T-helper 2 cell treated with Interferon-gamma antibody and Interleukin-4, amounts not matched to agents 100 ng/mL and 5 ng/mL, for 36 hours (primary cell): ENCODE measurements at regions not wholly inside any gene's neighbourhood (a gene's known extent, or its start where the extent isn't known, plus 50 kb on each side); places are given as distances from the start of the nearest gene placed in this dataset.
"Not testable (repeated sequence)": the region's sequence is repeated elsewhere in the genome, so short reads cannot be mapped to it uniquely, and the experiment has no call there.

Experiments used
- intact Hi-C: fragments of 100-400 bp; cut with micrococcal nuclease; formaldehyde crosslinking; loops from one replicate; pipeline ENCODE4 v1.15.1; 2023

DNA sequence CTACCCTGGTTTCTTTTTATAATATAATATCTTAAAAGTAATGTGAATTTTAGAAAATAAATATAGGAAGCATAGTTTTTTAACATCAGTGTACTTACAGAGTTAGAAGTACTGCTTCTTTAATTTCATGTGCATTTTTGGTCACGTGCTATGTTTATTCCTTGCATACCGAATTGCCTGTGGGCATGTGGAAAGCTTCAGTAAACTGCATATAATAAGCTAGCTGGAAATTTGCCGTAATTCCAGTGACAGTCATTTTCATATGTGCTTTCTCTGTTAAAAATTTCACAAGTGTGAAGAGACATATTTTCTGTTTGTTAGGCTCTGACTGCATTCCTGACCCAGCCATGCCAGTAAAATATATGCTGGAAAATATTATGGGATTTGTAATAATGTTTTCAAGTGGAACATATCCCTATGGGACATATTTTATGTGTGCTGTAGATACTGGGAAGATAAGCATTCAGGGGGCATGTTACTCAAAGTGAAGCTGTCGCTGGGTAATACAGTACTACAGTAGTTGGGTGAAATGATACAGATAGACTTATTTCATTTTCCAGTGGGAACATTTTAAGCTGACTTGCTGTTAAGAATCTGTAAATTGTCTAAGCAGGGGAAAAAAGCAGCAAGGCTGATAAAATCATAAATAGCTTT lies 616.7 kb downstream of the FRK start:
- intact Hi-C loops = no loop called here

GRCh38 chr6:115442323-115442722 lies 618.4 kb downstream of the FRK start:
- intact Hi-C loops = no loop called here

DNA sequence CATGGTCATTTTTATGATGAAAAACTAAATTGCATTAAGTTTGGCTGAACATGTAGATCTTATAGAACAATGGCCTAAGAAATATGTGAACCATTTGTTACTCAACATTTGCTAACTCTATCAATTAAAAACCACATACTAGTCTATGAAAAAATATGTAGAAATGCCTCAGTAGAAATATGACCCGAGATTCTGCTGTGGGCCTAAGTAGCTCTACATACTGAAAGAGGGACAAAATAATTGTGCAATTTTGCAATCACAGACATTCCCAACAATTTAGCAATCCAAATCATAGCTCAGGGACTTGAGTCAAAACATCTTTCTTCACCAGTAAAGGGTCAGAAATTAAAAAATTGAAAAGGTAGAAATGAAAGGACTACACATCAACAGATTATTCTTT lies 619.0 kb downstream of the FRK start:
- intact Hi-C loops = no loop called here

GRCh38 chr6:115415378-115415777 lies 645.3 kb downstream of the FRK start:
- intact Hi-C loops = no loop called here

- intact Hi-C loops = not testable (repeated sequence)
These were observed 645.8 kb downstream of the FRK start for GRCh38 chr6:115414916-115415315.

- intact Hi-C loops = no loop called here
These were observed 648.9 kb downstream of the FRK start for GRCh38 chr6:115411756-115412155.

DNA sequence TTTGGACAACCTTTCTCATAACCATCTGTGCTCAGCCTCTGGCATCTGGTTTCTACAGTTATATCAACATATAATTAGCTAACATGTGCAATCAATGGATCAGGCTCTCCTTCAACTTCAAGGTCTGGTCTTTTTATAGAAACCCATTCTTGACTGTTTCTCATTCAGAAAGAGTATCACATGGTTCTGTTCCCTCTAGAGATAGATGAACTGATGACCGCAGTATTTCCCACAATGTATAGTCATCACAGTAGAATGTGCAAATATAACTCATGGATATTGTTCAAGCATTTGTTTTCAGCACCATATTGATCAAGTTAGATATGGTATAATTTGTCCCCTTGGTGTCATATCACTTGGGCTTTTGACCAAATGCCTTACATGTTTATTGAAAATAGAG lies 656.2 kb downstream of the FRK start:
- intact Hi-C loops = no loop called here

DNA sequence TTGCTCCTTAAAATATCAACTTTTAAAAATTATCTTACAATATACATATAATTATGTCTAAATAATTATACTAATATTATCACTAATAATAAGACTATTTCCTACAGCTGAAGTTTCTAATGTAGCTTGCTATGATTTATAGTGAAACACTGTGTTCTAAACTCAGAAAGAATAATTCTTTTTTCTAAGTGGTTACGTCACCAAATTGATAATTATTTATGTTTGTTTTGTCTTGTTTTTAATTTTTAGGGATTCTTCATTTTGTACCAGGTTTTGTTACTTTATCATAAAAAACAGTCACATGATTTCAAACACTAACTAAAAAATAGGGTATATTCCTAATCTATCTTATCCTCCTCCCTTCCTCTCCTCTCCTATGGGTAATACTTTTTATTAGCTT lies 662.1 kb downstream of the FRK start:
- intact Hi-C loops = no loop called here

DNA sequence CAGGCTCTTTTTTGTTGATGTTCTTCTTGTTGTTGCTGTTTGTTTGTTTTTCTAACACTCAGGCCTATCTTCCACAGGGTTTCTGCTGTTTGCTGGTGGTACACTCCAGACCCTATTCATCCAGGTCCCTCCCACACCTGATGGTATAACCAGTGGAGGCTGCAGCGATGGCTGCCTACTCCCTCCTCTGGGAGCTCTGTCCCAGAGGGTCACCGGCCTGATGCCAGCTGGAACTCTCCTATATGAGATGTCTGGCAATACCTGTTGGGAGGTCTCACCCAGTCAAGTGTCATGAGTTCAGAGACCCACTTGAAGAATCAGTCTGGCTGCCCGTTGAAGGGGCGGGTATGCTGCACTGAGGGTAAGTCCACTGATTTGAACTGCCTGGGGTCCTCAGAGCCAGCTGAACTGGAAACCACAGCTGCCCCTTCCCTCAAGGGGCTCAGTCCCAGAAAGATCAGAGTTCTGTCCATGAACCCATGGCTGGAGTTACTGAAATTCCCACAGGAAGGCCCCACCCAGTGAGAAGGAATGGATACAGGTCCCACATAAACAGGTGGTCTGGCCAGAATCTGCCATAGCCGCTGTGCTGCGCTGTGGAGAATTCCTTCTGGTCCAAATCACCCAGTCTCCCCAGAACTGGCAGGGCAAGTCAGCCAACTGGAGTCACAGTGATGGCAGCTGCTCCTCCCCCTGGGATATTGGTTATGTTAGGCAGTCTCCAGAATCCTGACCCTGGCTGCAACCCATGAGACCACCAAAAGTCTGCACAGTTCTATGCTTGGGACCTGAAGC lies 664.4 kb downstream of the FRK start:
- intact Hi-C loops = no loop called here

DNA sequence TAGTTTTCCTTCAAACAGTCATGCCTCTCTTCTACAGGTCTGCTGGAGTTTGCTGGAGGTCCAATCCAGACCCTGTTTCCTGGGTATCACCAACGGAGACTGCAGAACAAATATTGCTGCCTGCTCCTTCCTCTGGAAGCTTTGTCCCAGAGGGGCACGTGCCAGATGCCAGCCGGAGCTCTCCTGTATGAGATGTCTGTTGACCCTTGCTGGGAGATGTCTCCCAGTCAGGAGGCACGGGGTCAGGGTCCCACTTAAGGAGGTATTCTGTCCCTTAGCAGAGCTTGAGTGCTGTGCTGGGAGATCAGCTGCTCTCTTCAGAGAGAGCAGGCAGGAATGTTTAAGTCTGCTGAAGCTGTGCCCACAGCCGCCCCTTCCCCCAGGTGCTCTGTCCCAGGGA lies 666.9 kb downstream of the FRK start:
- intact Hi-C loops = no loop called here

DNA sequence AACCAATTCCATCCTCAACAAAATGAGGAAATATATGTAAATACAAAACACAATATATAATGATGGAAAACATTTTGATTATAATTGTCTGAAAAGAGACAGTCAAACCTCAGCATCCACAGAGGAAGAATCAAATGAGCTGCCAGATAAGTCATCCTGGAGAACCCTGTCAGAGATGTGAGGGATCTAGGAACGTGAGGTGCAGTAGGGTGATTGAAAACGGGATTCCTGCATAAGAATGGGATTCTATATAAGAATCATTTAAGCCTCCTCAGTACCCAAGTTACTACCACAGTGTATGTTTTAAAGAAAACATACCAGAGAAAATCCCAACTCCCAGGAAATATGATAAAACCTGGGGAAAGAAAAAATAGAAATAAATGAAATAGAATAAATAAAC lies 690.5 kb downstream of the FRK start:
- intact Hi-C loops = no loop called here

GRCh38 chr6:115365783-115366182 lies 694.9 kb downstream of the FRK start:
- intact Hi-C loops = no loop called here

DNA sequence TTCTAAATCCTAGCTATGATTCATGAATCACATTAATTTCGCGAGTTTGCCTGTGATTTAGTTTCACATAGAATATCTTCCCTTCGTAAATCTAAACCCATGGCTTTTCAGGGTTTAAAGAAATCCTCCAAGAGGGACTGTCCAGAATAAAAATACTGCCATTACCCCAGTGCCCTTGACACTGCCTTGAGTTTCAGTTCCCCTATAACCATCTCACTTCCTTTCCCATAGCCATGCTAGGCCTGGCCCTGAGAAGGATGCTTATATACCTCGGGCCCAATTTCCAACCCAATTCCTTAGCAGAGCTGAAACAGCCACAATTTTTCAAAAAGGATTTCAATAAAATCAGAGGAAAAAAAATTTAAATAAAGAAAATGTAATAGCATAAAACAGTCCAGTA lies 697.3 kb downstream of the FRK start:
- intact Hi-C loops = no loop called here

DNA sequence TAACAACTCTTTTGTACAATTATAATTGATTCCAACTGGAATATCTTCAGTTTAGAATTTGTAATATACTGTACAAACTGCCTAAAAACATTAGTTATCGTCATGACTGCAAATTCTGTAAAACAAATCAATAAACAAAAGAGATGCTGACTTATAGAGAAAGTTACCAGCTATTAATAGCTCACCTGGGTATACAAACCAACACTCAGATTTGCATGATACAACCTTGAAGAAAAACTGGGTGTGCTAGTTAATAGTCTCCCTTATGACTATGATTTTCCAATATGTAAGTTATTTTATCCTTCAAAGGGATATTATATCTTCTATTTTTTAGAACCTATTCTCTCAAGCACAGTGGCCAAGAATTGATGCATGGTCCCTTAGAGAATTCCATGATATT lies 698.5 kb downstream of the FRK start:
- intact Hi-C loops = no loop called here

DNA sequence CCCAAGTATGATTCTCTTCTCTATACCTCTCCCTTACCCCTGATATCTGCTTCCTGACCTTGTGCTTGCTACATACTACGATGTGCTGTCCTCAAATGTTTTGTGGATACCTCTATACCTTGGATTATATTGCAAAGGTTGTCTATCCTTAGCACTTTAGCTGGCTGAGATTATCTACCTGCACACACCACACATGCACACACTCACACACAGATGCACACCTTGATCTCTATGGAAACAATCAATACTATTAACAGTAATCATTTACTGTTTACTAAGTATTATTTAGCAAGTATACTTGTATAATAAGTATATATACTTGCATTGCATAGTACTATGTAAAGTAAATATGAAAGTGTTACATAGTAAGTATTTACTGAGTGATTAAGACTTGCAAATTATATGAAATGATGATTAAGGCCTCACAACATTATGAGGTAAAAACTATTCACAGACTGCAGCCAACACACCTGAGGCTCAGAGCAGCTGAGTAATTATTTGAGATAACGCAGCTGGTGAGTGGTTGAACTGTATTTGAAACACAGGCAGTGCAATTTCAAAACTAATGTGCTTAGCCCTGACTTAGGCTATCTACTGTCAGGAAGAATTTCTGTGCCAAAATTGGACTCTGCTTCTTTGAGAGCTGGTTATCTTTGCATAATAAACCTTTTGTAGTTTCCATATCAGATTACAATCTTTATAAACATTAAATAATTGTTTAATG lies 699.9 kb downstream of the FRK start:
- intact Hi-C loops = no loop called here

DNA sequence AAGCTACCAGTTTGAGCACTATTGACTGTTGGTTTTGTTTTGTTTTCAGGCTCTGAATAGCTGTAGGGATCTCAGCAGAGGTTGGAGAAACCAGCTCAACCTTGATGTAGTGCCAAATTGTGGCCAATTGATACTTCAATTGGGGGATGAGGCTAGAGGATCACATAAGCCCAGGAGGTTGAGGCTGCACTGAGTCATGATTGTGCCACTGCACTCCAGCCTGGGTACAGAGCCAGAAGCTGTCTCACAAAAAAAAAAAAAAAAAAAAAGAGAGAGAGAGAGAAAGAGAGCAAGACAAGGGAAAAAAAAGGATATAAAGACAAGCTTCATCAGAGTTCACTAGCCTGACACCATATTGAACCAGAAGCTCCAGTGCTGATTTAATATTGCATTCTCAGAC lies 702.1 kb downstream of the FRK start:
- intact Hi-C loops = no loop called here

DNA sequence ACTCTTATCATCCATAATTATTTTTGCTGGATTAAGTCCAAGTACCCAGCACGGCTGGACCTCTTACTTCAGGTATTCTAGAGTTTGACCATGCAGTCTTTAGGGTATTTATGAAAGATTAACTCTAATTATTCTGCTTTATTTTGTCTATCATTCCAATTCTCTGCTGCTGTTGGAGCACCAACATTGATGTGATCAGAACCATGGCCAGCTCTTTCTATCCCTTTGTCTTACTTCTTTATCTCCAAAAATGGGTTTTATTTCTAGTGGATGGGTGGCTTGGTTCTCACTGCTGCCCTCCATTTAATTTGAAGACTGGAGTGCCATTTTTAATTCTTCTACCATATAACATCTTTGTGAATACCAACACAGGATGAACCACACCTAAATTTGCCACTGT lies 704.3 kb downstream of the FRK start:
- intact Hi-C loops = no loop called here

DNA sequence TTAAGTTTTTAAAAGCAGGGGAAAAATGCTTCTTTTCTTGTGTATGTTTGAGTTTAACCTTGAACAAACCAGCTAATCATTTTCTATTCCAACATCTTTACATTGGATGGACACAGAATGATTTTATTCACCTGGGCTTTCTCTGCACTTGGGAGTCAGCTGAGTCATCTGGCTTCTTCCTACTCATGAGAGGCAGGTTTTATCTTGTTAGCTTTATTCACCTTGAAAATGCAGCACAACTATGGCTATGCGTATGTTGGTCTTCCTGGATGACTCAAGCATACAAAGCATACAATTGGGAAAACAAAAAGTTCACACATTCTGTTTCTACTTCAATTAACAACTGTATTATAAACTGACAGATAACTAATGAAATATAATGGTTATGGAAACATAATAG lies 737.7 kb downstream of the FRK start:
- intact Hi-C loops = no loop called here

- intact Hi-C loops = no loop called here
These were observed 740.9 kb downstream of the FRK start for GRCh38 chr6:115319823-115320222.

- intact Hi-C loops = no loop called here
These were observed 750.5 kb downstream of the FRK start for GRCh38 chr6:115310156-115310555.

- intact Hi-C loops = no loop called here
These were observed 758.0 kb downstream of the FRK start for GRCh38 chr6:115302731-115303130.

- intact Hi-C loops = no loop called here
These were observed 773.2 kb downstream of the FRK start for GRCh38 chr6:115287467-115287866.
